Mammary epithelial cell (primary cell): ENCODE measurements at regions not wholly inside any gene's neighbourhood (a gene's known extent, or its start where the extent isn't known, plus 50 kb on each side); places are given as distances from the start of the nearest gene placed in this dataset.

Source experiments
- CTCF ChIP-seq, 2 donors: IDR thresholded peaks in 1 of 2; conservative IDR thresholded peaks in 1 of 2; 2 replicates each; pipeline ENCODE4 v1.5.1; 2011 to 2012; ENCODE audit warnings: inconsistent platforms in 2 of 2, low read length in 2 of 2, mild to moderate bottlenecking in 2 of 2, control low read depth in 1 of 2, low read depth in 1 of 2; ENCODE audit not compliant: insufficient read depth in 1 of 2; ENCODE audit errors: extremely low read depth in 1 of 2
- EZH2 ChIP-seq: IDR thresholded peaks from 2 replicates; pipeline ENCODE4 v1.6.1; 2012; ENCODE audit warnings: low read length, inconsistent platforms, borderline replicate concordance

DNA sequence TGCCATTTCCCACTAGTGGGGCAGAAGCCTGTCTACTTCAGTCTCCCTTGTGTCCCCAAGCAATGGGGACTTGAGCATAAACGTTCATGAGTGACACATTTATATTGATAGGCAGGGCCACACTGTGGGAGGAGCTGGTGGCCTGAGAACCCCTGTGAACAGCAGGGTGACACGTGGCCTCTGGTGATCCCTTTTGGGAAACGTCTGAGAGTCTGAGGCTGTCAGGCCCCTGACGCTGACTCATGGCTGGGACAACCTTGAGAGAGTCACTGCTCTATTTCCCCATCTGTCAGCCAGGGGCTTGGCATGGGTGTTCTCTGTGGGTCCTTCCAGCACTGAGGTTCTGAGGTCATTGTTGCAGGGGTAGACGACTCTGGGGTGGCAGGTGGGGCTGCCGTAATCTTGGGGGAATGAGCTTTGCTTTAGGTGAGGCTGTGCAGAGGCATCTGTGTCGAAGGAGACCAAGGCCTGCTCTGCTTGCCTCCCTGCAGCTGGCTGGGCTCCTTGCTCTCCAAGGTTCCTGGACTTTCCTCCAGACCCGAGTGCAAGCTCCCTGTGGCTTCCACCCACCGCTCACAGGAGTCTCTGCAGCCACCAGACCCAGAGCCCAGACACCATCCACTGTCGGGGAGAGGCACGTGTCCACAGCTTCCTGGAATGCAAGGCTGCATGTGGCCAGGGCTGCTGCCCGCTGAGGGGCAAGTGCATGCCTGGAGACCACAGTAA lies 54.7 kb downstream of the SMIM38 start:
- no peak for TF ChIP-seq CTCF (conservative IDR thresholded peaks at IDR 0.05 in 1 of 2, IDR thresholded peaks at IDR 0.05 in 1 of 2; ENCODE audit: extremely low read depth in 1 of 2, insufficient read depth in 1 of 2, low read depth in 1 of 2, low read length in 2 of 2)
- no peak for TF ChIP-seq EZH2
